ENCODE measurements at regions not wholly inside any gene's neighbourhood (a gene's known extent, or its start where the extent isn't known, plus 50 kb on each side); places are given as distances from the start of the nearest gene placed in this dataset.
"Not testable (repeated sequence)": the region's sequence is repeated elsewhere in the genome, so short reads cannot be mapped to it uniquely, and the experiment has no call there.

- no peak for DNase-seq
Measured at GRCh38 chr2:156955701-156956100, 301.8 kb upstream of the GALNT5 start.

DNA sequence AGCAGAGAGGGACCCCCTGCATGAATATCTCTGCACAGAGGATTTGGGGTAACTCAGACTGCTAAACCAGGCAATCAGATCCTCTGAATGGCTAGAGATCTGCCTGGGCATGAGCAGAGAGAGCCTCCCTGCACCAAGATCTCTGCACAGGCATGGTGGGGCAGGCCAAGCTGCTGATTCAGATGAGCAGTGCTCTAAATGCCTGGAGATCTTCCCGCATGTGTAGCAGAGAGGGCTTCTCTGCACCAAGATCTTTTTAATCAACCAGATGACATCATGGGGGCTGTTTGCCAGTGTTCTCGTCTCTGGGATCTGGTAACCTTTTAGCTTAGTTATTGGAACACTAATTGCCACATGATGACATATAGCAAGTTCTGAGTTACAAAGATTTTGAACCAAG is 301.3 kb upstream of the GALNT5 start:
- no peak for DNase-seq

DNA sequence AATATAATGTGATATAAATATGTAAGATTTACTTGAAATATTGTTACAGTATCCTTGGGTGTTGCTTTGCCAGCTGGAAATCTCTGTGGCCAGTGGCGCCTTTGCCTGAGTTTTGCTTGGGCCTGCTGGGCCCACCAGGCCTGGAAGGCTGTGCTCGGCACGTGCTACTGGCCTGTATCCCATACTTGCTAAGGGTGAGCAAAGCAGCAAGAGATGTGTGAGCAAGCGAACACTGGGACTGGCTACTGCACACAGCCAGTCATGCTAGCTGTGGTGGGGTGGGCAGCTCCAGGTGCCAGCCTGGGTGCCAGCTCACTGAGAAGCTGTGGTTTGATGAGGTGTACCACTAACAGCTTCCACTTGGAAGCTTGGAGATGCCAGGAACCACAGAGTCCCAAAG is 299.1 kb upstream of the GALNT5 start:
- no peak for DNase-seq

DNA sequence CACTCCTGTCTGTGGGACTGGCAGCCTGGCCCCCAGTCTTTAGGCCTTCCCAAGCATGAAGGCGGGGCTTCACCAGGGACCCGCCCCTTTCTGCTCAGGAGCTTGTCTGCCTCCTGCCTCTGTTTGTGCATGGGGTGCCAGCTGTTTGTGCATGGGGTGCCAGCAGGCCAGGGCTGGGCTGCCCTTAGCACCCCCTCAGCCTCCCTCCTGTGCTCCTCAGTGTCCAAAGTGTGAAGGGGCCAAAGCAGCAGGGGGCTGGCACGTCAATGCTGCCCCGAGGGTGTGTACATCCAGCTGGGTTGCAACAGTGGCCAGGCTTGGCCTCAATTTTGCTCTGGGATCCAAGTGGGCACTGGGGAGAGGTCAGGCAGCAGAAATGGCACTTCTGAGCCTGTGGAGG is 298.0 kb upstream of the GALNT5 start:
- no peak for DNase-seq

DNA sequence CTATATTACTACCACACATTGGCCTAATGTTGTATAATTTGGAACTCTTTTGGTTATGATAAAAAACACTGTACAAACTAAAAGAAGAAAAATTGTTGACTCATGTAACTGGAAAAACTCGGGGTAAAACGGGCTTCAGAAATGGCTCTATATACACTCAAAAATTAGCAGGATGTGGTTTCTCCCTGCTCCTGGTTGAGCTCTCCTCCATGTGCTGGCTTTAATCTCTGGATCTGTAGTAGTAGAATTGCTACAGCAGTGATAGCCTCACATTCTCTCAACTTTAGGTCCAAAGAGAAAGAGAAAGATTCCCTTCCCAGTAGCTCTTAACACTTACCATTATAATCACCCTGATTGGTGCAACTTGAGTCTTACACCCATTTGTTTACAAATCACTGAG is 274.9 kb upstream of the GALNT5 start:
- DNase-seq, result no peak

- DNase-seq, result no peak
Measured at GRCh38 chr2:156986339-156986988, 271.0 kb upstream of the GALNT5 start.

- DNase-seq, result no peak
Measured at GRCh38 chr2:156999661-157000060, 257.8 kb upstream of the GALNT5 start.

GRCh38 chr2:157004789-157005188 is 252.7 kb upstream of the GALNT5 start:
- no peak for DNase-seq

- DNase-seq, result no peak
Measured at GRCh38 chr2:157015015-157015575, 242.4 kb upstream of the GALNT5 start.

GRCh38 chr2:157023264-157023663 is 234.2 kb upstream of the GALNT5 start:
- DNase-seq, result not testable (repeated sequence)

DNA sequence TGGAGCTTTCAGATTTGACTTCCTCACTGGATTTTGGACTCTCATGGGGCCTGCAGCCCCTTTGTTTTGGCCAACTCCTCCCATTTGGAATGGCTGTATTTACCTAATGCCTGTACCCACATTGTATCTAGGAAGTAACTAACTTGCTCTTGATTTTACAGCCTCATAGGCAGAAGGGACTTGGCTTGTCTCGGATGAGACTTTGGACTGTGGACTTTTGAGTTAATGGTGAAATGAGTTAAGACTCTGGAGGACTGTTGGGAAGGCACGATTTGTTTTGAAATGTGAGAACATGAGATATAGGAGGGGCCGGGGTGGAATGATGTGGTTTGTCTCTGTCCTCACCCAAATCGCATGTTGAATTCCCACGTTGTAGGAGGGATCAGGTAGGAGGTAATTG is 233.4 kb upstream of the GALNT5 start:
- no peak for DNase-seq

GRCh38 chr2:157032017-157032416 is 225.5 kb upstream of the GALNT5 start:
- no peak for DNase-seq

DNA sequence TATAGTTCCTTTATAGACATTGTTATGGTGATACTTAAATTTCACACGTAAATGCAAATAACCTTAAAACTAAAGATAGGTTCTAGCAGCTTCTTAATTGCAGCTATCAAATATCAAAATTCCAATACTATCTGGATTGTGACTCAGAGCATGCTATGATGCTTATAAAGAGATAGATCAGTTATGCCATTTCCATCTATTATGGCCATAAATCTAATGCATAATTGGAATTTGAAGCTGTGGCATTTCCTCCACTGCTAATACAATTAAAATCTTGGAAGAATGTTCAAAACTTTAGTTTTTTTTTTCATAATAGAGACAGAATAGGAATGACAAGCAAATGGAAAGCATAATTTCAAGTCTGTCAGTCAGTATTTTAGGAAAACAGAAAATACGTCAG is 220.8 kb upstream of the GALNT5 start:
- DNase-seq, result no peak

DNA sequence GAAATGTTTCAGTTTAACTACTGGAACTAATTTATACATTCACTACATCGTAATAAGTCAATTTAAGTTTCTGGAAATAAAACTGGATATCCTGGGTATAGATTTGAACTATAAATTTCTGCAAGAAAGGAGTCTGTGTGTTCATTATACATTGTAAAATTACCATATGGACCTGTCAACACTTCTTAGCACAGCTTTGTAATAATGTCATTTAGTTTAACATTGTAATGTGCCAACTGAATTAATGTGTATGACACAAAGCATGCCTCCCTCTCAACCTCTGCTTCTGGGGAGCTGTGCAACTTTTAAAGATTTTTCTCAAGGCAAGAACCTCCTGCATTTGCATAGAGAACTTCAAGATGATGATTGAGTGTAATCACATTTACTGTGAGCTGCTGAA is 213.7 kb upstream of the GALNT5 start:
- DNase-seq, result no peak

GRCh38 chr2:157046396-157046795 is 211.1 kb upstream of the GALNT5 start:
- no peak for DNase-seq

DNA sequence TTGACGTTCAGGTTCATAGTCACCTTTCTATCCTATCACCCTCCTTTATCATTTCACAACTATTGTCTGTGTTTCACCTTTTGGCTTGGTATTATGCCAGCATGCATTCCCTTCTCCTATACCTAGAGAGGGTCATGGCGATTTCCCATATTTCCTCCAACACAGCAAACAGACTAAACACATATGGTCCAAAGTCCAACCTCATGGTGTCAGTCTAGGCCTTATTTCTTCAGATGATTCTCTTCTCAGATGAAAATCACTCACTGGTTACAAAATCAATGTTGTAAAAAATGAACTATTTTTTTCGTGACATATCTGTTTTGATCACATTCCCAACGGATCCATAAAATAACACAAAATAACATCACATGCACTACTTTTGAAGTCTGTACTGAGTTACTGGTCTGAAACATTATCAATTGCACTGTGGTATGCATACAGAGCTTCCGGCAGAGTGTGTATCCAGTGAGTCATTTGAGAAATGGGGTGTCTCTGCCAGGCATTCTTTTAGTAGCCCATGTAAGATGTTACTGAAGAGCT is 204.8 kb upstream of the GALNT5 start:
- DNase-seq, result no peak

DNA sequence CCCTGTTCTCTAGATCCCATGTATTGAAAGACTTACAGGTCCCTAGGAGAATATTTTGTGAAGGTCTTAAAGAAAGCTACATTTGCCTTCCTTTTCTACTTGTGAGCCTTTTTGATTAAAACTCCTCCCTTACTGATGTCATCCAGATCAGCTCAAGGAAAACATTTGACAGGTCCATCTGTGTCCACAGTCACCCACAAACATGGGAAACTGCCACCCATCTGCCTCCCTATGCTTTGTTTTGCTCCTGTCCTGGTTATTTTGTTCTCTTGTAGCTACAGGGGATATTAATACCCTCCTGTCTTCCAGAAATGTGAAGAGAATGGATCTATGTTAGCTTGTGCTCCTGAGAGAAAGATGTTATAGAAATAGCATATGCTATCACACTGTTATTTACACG is 203.6 kb upstream of the GALNT5 start:
- no peak for DNase-seq

DNA sequence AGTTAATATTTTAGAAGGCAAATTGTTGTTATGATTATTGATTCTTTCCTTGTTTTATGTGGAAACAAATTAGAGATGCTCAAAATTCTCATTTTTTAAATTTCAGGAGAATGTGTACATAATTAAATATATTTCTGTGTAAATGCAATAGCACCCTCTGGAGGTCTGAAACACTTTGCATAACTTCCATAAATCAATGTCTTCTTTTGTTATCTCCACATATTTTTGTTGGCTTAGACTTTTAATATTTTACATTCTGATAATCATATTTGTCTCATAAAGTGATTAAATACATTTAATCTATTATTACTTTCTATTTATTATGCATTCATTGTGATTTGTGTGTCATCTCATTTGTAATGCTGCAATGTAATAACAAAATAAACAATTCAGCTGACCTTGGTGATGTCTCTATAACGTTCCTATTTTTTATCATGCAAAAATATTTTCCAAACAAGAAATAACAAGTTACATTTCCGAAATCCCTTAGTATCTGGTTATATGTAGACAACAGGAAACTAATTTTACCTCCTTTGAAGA is 201.8 kb upstream of the GALNT5 start:
- DNase-seq, result no peak

DNA sequence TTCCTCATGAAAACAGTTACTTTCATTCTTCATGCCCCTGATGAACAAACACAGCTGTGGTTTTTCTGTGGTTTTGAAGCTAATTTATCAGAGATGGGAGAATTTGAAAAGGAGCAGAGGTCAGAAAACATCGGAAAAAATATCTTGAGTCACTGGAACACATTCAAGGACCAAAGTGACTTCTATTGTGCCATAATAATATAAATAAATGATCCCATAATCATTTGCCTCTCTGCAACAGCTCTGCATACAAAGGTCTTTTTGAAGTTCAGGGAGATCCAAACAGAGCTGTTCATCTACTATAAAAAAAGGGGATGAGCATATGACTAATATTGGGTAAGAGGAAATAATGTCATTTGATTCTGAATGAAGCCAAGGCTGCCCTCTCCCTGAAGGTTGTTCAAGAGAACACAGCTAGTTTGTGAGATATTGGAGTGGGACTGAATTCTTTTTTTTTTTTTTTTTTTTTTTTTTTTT is 201.3 kb upstream of the GALNT5 start:
- DNase-seq, result no peak

- no peak for DNase-seq
Measured at GRCh38 chr2:157058161-157058560, 199.3 kb upstream of the GALNT5 start.

DNA sequence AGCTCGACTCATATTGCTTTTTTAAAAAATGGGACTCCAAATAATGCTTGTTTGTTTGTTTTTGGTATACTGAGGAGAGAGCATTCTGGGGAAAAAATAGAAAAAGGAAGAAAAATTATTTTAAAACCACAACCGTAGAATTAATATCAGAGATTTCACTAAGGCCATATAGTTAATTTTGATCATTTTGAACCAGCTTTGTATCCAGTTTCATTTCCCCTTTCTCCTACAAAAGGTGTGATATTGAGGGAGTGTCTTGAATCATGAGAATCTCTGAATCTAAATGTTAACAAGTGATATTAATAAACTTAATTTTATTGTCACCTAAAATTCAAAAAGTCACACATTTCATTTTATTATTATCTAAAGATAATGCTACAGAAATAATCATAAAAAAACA is 198.5 kb upstream of the GALNT5 start:
- no peak for DNase-seq

DNA sequence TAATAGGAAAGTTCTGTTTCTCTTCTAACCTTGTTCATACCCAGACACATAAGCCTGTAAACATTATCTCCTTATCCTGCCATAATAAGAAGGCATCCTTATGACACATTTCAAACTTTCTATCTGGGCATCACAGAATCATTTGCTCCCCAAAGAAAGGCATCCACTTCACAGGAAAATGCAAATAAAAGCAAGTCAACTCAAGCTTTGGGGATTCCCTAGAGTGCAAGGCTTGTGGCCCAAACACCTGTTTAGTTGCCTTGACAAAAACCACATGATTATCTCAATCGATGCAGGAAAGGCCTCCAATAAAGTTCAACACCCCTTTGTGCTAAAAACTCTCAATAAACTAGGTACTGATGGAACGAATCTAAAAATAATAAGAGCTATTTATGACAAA is 195.7 kb upstream of the GALNT5 start:
- DNase-seq, result no peak

GRCh38 chr2:157067562-157067961 is 189.9 kb upstream of the GALNT5 start:
- DNase-seq, result no peak

GRCh38 chr2:157068237-157068636 is 189.3 kb upstream of the GALNT5 start:
- DNase-seq, result no peak

- no peak for DNase-seq
Measured at GRCh38 chr2:157075924-157076323, 181.6 kb upstream of the GALNT5 start.
